ENCODE measurements at regions not wholly inside any gene's neighbourhood (a gene's known extent, or its start where the extent isn't known, plus 50 kb on each side); places are given as distances from the start of the nearest gene placed in this dataset.

- ChIA-PET POLR2A (no interaction called here), CTCF (interaction anchor here (0.6 kb wide), 2 partner anchors 52 to 438 kb away, joined by 3 read pairs; no protein-coding TSS in a partner anchor)
- no peak for DNase-seq (ENCODE audit: extremely low spot score)
- TF ChIP-seq HDGF (IDR thresholded peaks at IDR 0.05; ENCODE audit: borderline replicate concordance) (no peak), L3MBTL2 (conservative IDR thresholded peaks at IDR 0.05) (no peak), BHLHE40 (IDR thresholded peaks at IDR 0.05; ENCODE audit: borderline replicate concordance) (no peak), SUZ12 (IDR thresholded peaks at IDR 0.05) (no peak), FOXA1 (IDR thresholded peaks at IDR 0.05) (no peak), FOXM1 (IDR thresholded peaks at IDR 0.05; ENCODE audit: borderline replicate concordance) (no peak), ARNT (IDR thresholded peaks at IDR 0.05) (no peak), PKNOX1 (IDR thresholded peaks at IDR 0.05) (no peak), ZNF384 (IDR thresholded peaks at IDR 0.05) (no peak), NFRKB (IDR thresholded peaks at IDR 0.05) (no peak), SP1 (IDR thresholded peaks at IDR 0.05) (no peak), FOXK2 (IDR thresholded peaks at IDR 0.05) (no peak), ELF4 (IDR thresholded peaks at IDR 0.05) (no peak)
These were observed 132.6 kb upstream of the DUSP10 start for GRCh38 chr1:221874285-221875003.

GRCh38 chr1:221873673-221874072 is 131.8 kb upstream of the DUSP10 start:
- ChIA-PET CTCF (interaction anchor here (0.6 kb wide), 2 partner anchors 14 to 438 kb away, joined by 3 read pairs; no protein-coding TSS in a partner anchor), POLR2A (no interaction called here)
- no peak for DNase-seq (ENCODE audit: extremely low spot score)
- no peak for TF ChIP-seq FOXK2 (IDR thresholded peaks at IDR 0.05)
- no peak for TF ChIP-seq PKNOX1 (IDR thresholded peaks at IDR 0.05)
- no peak for TF ChIP-seq NFRKB (IDR thresholded peaks at IDR 0.05)
- TF ChIP-seq BHLHE40 (IDR thresholded peaks at IDR 0.05; ENCODE audit: borderline replicate concordance), result no peak
- TF ChIP-seq SP1 (IDR thresholded peaks at IDR 0.05), result no peak

GRCh38 chr1:221871056-221871455 is 129.2 kb upstream of the DUSP10 start:
- POLR2A ChIA-PET, result no interaction called here
- no peak for TF ChIP-seq TARDBP (IDR thresholded peaks at IDR 0.05)
- TF ChIP-seq BHLHE40 (IDR thresholded peaks at IDR 0.05; ENCODE audit: borderline replicate concordance), result no peak
- TF ChIP-seq L3MBTL2 (conservative IDR thresholded peaks at IDR 0.05), result no peak
- no peak for TF ChIP-seq ARNT (IDR thresholded peaks at IDR 0.05)
- no peak for TF ChIP-seq SUZ12 (IDR thresholded peaks at IDR 0.05)
- no peak for TF ChIP-seq ZNF384 (IDR thresholded peaks at IDR 0.05)
- TF ChIP-seq CTBP1 (IDR thresholded peaks at IDR 0.05; ENCODE audit: borderline replicate concordance), result no peak
- TF ChIP-seq FOXM1 (IDR thresholded peaks at IDR 0.05; ENCODE audit: borderline replicate concordance), result no peak
- no peak for TF ChIP-seq SP1 (IDR thresholded peaks at IDR 0.05)
- CTCF ChIA-PET, result no interaction called here
- DNase-seq (ENCODE audit: extremely low spot score), result no peak

DNA sequence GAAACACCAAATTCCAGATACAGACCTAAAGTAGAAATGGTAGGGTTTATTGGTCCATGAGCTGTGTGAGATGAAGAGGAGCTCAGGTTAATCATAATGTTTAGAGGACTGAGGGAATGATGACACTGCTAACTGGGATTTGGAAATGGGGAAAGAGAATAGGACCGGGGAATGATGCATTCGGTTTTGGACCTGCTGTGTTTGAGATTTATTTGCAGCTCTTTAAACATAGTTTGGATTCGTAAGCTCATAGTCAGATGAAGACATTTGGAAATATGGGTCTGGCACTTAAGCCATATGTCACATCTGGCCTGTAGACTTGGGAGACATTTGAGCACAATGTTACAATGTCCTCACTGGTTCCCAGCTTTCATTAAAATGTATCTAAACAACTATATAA is 127.9 kb upstream of the DUSP10 start:
- no peak for DNase-seq (ENCODE audit: extremely low spot score)
- CTCF ChIA-PET, result no interaction called here
- POLR2A ChIA-PET, result no interaction called here
- TF ChIP-seq PKNOX1 (IDR thresholded peaks at IDR 0.05) (no peak), SUZ12 (IDR thresholded peaks at IDR 0.05) (no peak), FOXM1 (IDR thresholded peaks at IDR 0.05; ENCODE audit: borderline replicate concordance) (no peak), NFRKB (IDR thresholded peaks at IDR 0.05) (no peak), ARNT (IDR thresholded peaks at IDR 0.05) (no peak), FOXA1 (IDR thresholded peaks at IDR 0.05) (no peak), FOXK2 (IDR thresholded peaks at IDR 0.05) (no peak), L3MBTL2 (conservative IDR thresholded peaks at IDR 0.05) (no peak), BHLHE40 (IDR thresholded peaks at IDR 0.05; ENCODE audit: borderline replicate concordance) (no peak), TARDBP (IDR thresholded peaks at IDR 0.05) (no peak), LEF1 (IDR thresholded peaks at IDR 0.05; ENCODE audit: borderline replicate concordance) (no peak), SP1 (IDR thresholded peaks at IDR 0.05) (no peak), ELF4 (IDR thresholded peaks at IDR 0.05) (no peak), CTBP1 (IDR thresholded peaks at IDR 0.05; ENCODE audit: borderline replicate concordance) (no peak), ZNF384 (IDR thresholded peaks at IDR 0.05) (no peak), HDGF (IDR thresholded peaks at IDR 0.05; ENCODE audit: borderline replicate concordance) (no peak)

DNA sequence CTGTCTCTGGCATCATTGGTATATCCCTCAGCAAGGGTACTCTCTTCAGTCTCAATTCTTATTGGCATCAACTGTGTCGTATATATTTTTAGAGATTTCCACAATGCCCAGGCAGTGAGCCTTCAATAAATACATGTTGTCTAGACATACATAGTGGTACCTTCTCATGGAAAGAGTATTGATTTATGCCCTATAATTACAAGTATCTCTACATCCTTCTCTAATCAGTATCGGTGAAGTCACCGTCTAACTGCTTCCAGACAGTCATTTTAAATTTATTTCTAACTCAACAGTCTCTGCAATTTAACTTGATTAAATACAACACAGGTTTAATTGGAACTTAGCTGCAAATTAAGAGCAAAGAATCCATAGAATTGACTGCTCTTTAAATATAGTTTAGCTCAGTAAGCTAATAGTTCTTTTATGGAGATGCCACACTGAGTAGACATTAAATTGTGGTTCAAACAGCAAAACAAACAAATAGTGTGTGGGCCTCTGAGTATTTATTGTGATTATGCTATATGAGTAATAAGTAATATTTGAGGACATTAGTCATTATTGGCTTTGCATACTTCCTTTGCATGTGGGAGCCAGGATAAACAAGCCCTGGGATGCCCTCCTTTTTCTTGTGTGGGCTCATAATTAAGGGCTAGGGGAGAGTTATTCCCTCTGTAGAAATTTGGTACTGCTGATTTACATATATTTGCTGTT is 126.9 kb upstream of the DUSP10 start:
- TF ChIP-seq SP1 (IDR thresholded peaks at IDR 0.05) (no peak), HDGF (IDR thresholded peaks at IDR 0.05; ENCODE audit: borderline replicate concordance) (no peak), ARNT (IDR thresholded peaks at IDR 0.05) (no peak), ZNF384 (IDR thresholded peaks at IDR 0.05) (no peak)
- CTCF ChIA-PET, result no interaction called here
- DNase-seq (ENCODE audit: extremely low spot score), result no peak
- POLR2A ChIA-PET, result no interaction called here

GRCh38 chr1:221867003-221867402 is 125.1 kb upstream of the DUSP10 start:
- CTCF ChIA-PET, result no interaction called here
- POLR2A ChIA-PET, result no interaction called here
- no peak for DNase-seq (ENCODE audit: extremely low spot score)
- TF ChIP-seq SP1 (IDR thresholded peaks at IDR 0.05) (no peak), LEF1 (IDR thresholded peaks at IDR 0.05; ENCODE audit: borderline replicate concordance) (no peak), ARNT (IDR thresholded peaks at IDR 0.05) (no peak), TARDBP (IDR thresholded peaks at IDR 0.05) (no peak), FOXK2 (IDR thresholded peaks at IDR 0.05) (no peak), BHLHE40 (IDR thresholded peaks at IDR 0.05; ENCODE audit: borderline replicate concordance) (no peak), HDGF (IDR thresholded peaks at IDR 0.05; ENCODE audit: borderline replicate concordance) (no peak), FOXM1 (IDR thresholded peaks at IDR 0.05; ENCODE audit: borderline replicate concordance) (no peak), ELF4 (IDR thresholded peaks at IDR 0.05) (no peak)
